NCI-H510A (cell line): ENCODE measurements at regions not wholly inside any gene's neighbourhood (a gene's known extent, or its start where the extent isn't known, plus 50 kb on each side); places are given as distances from the start of the nearest gene placed in this dataset.
"Not testable (repeated sequence)": the region's sequence is repeated elsewhere in the genome, so short reads cannot be mapped to it uniquely, and the experiment has no call there.

Experiments
- DNase-seq: peaks from one replicate; lab custom pipeline; 2025; lab: John Stamatoyannopoulos, UW

GRCh38 chr11:91046261-91046660 lies 823.4 kb upstream of the CHORDC1 start:
- no peak for DNase-seq

GRCh38 chr11:91041626-91042025 lies 818.8 kb upstream of the CHORDC1 start:
- DNase-seq = no peak

DNA sequence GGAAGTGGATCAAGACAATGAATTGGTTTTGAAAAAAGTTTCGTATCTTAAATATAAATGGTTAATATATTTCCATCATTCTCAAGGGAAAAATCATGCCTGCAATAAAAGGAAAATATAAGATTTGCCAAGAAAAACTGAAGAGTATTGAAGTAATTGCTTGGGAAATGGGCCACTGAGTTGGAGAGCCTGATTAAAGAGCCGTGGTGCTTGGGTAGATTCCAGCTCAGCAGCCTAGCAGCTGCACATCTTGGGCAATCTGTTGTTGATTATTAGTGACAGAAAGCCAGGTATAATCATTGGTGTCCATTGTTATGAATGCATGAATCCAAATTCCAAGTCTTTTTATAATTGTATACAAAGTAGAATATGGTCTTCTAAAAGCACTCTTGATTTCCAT lies 800.9 kb upstream of the CHORDC1 start:
- no peak for DNase-seq

- DNase-seq = no peak
Measured at GRCh38 chr11:91011503-91011902, 788.7 kb upstream of the CHORDC1 start.

GRCh38 chr11:91005458-91005857 lies 782.6 kb upstream of the CHORDC1 start:
- no peak for DNase-seq

DNA sequence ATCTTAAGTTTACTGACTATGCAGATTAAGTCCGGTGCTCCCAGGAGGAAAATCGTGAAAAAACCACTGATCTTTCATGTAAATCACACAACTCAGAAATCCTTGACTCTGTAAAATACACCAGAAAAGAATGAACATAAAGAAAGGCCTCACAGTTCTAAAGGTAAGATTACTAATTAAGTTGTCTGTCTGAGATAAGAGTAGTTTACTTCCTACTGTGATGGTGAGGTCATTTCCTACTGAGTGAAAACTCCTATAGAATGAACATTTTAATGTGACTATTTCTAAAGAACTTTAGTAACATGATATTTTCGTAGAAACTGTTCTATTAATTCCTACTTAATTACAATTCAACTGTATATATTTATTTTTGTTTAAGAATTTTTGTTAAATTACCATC lies 774.4 kb upstream of the CHORDC1 start:
- DNase-seq = no peak

DNA sequence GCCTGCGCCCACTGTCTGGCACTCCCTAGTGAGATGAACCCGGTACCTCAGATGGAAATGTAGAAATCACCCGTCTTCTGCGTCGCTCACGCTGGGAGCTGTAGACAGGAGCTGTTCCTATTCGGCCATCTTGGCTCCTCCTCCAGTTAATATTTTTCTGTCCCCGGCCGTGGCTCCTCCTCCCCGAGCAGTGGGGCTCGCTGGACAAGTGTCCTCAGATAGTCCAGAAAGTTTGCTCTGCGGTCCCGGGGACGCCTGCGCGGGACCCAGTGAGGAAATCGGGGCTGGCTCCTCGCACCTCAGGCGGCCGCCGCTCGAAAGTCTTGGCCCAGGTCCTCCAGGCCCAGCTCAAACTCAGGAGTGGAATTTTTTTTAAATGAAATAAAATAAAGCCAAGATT lies 749.3 kb upstream of the CHORDC1 start:
- DNase-seq = not testable (repeated sequence)

DNA sequence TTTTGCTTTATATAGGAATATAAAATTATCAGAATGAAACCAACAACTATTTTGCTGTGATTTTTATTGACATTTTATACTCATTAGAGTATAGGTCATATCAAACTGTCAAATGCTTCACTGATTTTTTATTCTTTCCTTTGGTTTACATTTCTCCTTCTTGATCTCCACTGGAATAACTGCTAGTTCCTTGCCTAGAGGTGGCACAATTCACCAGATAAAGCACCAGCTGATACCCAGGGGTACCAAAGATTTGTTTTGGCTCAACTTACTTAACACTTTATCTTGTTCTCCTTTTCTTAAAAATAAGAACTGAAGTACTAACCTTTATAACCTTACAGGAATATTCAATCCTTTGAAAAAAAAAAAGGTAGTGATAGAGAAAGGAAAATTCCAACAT lies 725.1 kb upstream of the CHORDC1 start:
- no peak for DNase-seq

GRCh38 chr11:90930252-90930651 lies 707.4 kb upstream of the CHORDC1 start:
- no peak for DNase-seq

DNA sequence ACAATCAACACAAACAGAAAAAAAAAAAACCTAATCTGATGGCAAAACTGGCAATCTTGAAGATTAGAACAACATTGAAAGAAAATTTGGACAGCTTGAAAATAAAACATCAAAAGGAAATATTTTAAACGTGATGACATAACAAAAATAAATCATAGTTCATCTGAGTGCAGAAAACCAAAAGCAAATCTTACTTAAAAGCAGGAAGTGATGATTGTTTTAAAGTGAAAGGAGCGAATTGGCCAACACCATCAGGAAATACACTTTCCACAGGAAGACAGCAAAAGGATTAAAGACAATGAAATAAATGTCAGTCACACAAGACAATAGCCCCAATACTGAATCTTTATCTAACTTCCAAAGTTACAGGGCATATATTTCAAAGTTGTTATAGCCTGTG lies 696.5 kb upstream of the CHORDC1 start:
- no peak for DNase-seq

- DNase-seq = no peak
Measured at GRCh38 chr11:90916706-90917105, 693.9 kb upstream of the CHORDC1 start.

- no peak for DNase-seq
Measured at GRCh38 chr11:90913131-90913668, 690.4 kb upstream of the CHORDC1 start.

GRCh38 chr11:90912631-90913030 lies 689.8 kb upstream of the CHORDC1 start:
- DNase-seq = no peak

DNA sequence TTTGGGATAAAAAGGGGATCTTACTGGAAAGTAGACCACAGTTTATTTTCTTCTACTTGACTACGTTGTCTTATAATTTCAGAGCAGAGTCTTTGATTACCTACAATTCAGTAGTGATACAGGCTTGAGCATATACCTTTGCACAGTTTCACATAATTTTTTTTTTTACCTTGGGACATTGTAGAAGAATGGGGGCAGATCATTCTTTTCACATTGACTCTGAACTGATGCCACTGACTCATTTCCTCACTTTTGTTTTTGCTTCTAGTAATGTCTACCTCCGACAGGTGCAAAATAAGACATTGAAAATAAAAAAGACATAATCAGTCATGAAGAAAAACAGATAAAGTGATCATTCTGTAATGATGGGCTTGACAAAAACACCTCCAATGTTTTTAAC lies 688.3 kb upstream of the CHORDC1 start:
- DNase-seq = no peak

DNA sequence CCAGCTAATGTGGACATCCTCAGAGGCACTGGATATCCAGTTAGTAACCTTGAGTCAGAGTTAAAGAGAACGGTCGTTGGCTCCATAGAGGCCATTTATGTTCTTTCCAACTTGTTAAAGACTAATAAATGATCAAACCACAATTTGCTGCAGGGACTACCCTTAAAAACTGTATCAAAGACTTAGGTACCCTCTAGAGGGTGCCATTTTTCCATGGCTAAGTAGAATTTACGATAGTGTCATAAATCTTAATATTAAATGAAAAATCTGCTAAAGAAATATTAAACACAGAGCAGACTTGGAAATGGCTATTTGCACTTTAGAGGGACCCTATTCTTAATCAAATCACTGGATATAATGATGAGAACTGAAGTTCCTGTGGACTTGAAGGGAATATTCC lies 685.2 kb upstream of the CHORDC1 start:
- no peak for DNase-seq

GRCh38 chr11:90895850-90896249 lies 673.0 kb upstream of the CHORDC1 start:
- DNase-seq = no peak

GRCh38 chr11:90890347-90890746 lies 667.5 kb upstream of the CHORDC1 start:
- DNase-seq = no peak

DNA sequence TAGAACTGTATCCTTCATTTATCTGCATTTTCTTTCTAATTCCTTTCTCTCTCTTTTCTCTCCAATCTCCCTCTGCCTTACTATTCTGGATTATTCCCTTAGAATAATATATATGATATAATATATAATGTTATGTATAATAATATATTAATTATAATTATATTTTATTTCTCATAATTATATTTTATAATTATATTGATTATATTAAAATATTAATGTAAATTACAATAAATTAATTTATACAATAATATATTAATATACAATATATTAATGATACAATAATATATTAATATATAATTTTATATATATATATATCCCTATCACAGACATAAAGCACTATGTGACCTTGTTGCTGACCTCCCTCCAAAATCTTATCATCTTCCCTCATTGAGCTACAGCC lies 661.3 kb upstream of the CHORDC1 start:
- no peak for DNase-seq

DNA sequence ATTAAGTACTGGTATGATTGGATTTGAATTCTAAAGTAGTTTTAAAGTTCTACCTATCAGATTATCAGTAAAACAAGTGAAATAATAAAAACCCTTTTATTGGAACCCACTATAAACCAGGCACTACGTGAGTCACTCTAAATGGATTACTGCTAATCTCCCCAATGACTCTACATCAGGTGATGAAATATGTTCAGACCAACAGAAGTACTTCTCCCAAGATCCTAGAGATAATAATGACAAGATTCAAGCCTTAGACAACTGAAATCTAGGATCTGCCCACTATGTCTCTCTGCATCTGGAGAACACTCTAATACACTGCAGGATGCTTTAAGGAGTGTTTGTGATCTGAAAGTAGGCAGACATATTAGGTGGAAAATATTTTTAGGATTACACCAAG lies 652.1 kb upstream of the CHORDC1 start:
- no peak for DNase-seq

DNA sequence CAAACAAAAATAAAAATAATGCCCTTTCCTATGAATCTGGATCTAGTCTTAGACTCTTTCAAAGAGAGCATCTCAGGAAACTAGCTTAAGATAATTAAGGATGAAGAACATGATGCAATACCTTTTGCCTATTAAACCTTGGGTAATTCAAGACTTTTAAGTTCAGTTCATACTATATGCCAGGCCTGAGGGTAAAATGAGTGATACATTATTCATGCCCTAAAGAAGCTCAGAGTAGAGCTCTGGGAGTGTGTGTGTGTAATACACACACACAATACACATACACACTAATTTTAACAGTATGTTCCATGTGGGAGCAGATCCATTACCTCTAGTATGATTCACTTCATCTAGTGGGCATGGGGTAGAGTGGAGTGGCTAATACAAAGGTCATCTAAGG lies 651.4 kb upstream of the CHORDC1 start:
- no peak for DNase-seq

- no peak for DNase-seq
Measured at GRCh38 chr11:90867416-90867815, 644.6 kb upstream of the CHORDC1 start.

DNA sequence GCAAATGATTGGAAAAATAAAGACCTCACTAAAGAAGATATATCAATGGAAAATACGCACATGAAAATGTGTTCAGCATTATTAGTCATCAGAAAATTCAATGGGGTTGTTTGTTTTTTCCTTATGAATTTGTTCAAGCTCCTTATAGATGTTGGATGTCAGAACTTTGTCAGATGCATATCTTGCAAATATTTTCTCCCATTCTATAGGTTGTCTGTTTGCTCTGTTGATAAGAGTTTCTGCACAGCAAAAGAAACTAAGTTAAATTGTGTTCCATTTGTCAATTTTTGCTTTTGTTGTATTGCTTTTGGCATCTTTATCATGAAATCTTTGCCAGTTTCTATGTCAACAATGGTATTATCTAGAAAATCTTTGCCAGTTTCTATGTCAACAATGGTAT lies 633.9 kb upstream of the CHORDC1 start:
- no peak for DNase-seq

GRCh38 chr11:90855531-90855930 lies 632.7 kb upstream of the CHORDC1 start:
- no peak for DNase-seq

GRCh38 chr11:90851196-90851595 lies 628.3 kb upstream of the CHORDC1 start:
- no peak for DNase-seq

DNA sequence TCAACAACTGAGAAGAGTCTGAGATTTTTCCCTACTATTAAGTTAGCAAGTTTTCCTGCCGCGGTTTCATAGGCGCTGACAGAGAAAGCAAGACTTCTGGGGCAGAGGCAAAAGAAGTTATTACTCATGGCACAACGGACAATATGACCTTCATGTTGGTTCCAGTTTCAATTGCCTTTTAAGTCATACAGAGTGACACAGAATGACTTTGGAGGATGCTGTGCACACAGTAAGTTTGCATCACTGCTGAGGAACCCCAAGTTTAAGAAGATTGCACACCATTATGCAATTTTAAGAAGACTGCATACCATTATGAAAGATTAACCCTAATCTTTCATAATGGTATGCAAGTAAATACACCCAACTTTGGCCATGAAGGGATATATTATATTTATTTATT lies 626.5 kb upstream of the CHORDC1 start:
- no peak for DNase-seq
